Neural cell (in vitro differentiated cells): ENCODE measurements at regions not wholly inside any gene's neighbourhood (a gene's known extent, or its start where the extent isn't known, plus 50 kb on each side); places are given as distances from the start of the nearest gene placed in this dataset.

ENCODE experiments used
- EP300 ChIP-seq: fragments of 450-650 bp; conservative IDR thresholded peaks from 2 replicates; pipeline ENCODE4 v1.6.1; 2014; ENCODE audit warnings: antibody characterized with exemption, mild to moderate bottlenecking, moderate library complexity; ENCODE audit not compliant: poor library complexity, severe bottlenecking
- EZH2 ChIP-seq: fragments of 200-600, 300-800 bp; shearing (Covaris generic), sonication (generic); IDR thresholded peaks from 2 replicates; pipeline ENCODE4 v1.6.1; 2014; ENCODE audit warnings: antibody characterized with exemption, low read length, borderline replicate concordance, mild to moderate bottlenecking; ENCODE audit not compliant: insufficient read depth, poor library complexity, severe bottlenecking
- POLR2AphosphoS5 ChIP-seq: IDR thresholded peaks from 2 replicates; pipeline ENCODE4 v1.6.1; 2012
- RAD21 ChIP-seq: fragments of 450-650 bp; conservative IDR thresholded peaks from 2 replicates; pipeline ENCODE4 v1.6.1; 2014; ENCODE audit warnings: antibody characterized with exemption, mild to moderate bottlenecking, moderate library complexity
- SMC3 ChIP-seq: fragments of 450-650 bp; conservative IDR thresholded peaks from 2 replicates; pipeline ENCODE4 v1.6.1; 2014; ENCODE audit warnings: antibody characterized with exemption, mild to moderate bottlenecking, moderate library complexity; ENCODE audit not compliant: poor library complexity
- TAF1 ChIP-seq: IDR thresholded peaks from 2 replicates; pipeline ENCODE4 v1.6.1; 2012; ENCODE audit warnings: low read depth
- TF ChIP-seq, protein P1 (sequence below): fragments of 450-650 bp; IDR thresholded peaks from 2 replicates; pipeline ENCODE4 v1.5.1; 2014; ENCODE audit warnings: antibody characterized with exemption, mild to moderate bottlenecking, moderate library complexity; ENCODE audit not compliant: poor library complexity, severe bottlenecking
- TF ChIP-seq, protein P2 (sequence below): IDR thresholded peaks from 2 replicates; pipeline ENCODE4 v1.6.1; 2012; ENCODE audit warnings: borderline replicate concordance

- TF ChIP-seq, protein P1, sequence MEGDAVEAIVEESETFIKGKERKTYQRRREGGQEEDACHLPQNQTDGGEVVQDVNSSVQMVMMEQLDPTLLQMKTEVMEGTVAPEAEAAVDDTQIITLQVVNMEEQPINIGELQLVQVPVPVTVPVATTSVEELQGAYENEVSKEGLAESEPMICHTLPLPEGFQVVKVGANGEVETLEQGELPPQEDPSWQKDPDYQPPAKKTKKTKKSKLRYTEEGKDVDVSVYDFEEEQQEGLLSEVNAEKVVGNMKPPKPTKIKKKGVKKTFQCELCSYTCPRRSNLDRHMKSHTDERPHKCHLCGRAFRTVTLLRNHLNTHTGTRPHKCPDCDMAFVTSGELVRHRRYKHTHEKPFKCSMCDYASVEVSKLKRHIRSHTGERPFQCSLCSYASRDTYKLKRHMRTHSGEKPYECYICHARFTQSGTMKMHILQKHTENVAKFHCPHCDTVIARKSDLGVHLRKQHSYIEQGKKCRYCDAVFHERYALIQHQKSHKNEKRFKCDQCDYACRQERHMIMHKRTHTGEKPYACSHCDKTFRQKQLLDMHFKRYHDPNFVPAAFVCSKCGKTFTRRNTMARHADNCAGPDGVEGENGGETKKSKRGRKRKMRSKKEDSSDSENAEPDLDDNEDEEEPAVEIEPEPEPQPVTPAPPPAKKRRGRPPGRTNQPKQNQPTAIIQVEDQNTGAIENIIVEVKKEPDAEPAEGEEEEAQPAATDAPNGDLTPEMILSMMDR = no peak
- TF ChIP-seq POLR2AphosphoS5 = no peak
- TF ChIP-seq EP300 = no peak
- TF ChIP-seq EZH2 = no peak
- TF ChIP-seq TAF1 = no peak
- TF ChIP-seq, protein P2, sequence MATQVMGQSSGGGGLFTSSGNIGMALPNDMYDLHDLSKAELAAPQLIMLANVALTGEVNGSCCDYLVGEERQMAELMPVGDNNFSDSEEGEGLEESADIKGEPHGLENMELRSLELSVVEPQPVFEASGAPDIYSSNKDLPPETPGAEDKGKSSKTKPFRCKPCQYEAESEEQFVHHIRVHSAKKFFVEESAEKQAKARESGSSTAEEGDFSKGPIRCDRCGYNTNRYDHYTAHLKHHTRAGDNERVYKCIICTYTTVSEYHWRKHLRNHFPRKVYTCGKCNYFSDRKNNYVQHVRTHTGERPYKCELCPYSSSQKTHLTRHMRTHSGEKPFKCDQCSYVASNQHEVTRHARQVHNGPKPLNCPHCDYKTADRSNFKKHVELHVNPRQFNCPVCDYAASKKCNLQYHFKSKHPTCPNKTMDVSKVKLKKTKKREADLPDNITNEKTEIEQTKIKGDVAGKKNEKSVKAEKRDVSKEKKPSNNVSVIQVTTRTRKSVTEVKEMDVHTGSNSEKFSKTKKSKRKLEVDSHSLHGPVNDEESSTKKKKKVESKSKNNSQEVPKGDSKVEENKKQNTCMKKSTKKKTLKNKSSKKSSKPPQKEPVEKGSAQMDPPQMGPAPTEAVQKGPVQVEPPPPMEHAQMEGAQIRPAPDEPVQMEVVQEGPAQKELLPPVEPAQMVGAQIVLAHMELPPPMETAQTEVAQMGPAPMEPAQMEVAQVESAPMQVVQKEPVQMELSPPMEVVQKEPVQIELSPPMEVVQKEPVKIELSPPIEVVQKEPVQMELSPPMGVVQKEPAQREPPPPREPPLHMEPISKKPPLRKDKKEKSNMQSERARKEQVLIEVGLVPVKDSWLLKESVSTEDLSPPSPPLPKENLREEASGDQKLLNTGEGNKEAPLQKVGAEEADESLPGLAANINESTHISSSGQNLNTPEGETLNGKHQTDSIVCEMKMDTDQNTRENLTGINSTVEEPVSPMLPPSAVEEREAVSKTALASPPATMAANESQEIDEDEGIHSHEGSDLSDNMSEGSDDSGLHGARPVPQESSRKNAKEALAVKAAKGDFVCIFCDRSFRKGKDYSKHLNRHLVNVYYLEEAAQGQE = no peak
- TF ChIP-seq RAD21 = no peak
- no peak for TF ChIP-seq SMC3
Observed at GRCh38 chr7:16038906-16039305, 352.4 kb upstream of the MEOX2 start.
